ENCODE measurements at regions not wholly inside any gene's neighbourhood (a gene's known extent, or its start where the extent isn't known, plus 50 kb on each side); places are given as distances from the start of the nearest gene placed in this dataset.

DNA sequence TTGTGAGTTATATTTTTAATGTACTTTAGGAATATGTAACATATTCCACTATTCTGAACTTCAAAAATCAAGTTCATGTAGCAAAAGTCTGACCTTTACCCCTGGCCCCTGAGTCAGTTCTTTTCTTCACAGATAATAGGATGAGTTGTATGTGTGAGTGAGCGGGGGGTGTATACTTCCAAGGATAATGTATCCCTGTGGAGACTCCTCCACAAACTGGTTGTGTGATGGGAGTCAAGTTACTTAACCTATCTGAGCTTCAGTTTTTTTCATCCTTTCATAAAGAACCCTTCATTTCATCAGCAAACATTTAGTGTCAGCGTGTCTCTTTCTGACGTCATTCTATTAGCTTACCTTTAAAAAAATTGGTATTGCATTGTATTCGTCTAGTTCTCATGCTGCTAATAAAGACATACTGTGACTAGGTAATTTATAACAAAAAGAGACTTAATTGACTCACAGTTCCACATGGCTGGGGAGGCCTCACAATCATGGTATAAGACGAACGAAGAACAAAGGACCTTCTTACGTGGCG lies 288.1 kb upstream of the GPC6 start:
- H3K4me3 ChIP-seq (ENCODE audit: low read depth, low read length): no peak overlapping the region
- no peak for DNase-seq
- no peaks in the 10 kb centered on the region for H3K36me3 ChIP-seq (replicated peaks)
- in situ Hi-C loops (cut with HindIII; ENCODE audit: low pct_ligation_motif_present, low sequenced_read_pairs): no loop called here
- TF ChIP-seq, protein P1, sequence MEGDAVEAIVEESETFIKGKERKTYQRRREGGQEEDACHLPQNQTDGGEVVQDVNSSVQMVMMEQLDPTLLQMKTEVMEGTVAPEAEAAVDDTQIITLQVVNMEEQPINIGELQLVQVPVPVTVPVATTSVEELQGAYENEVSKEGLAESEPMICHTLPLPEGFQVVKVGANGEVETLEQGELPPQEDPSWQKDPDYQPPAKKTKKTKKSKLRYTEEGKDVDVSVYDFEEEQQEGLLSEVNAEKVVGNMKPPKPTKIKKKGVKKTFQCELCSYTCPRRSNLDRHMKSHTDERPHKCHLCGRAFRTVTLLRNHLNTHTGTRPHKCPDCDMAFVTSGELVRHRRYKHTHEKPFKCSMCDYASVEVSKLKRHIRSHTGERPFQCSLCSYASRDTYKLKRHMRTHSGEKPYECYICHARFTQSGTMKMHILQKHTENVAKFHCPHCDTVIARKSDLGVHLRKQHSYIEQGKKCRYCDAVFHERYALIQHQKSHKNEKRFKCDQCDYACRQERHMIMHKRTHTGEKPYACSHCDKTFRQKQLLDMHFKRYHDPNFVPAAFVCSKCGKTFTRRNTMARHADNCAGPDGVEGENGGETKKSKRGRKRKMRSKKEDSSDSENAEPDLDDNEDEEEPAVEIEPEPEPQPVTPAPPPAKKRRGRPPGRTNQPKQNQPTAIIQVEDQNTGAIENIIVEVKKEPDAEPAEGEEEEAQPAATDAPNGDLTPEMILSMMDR (IDR thresholded peaks at IDR 0.05; ENCODE audit: low read depth, low read length, missing control alignments): no peak
- no peaks in the 10 kb centered on the region for H3K27me3 ChIP-seq (replicated peaks)
- H3K27ac ChIP-seq: no peak overlapping the region

DNA sequence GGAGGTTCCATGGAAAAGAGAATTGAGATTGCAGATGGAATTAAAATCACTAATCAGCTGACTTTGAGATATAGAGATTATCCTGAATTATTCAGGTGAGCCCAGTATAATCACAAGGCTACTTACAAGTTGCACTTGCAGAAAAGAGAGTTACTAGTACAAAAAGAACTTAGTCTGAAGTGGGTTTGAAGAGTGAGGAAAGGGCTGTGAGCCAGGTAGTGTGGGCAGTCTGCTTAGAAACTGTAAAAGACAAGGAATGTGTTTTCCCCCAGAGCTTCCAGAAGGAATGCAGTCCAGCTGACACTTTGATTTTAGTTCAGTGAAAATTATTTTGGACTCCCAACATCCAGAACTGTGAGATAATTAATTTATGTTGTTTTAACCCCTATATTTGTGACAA lies 285.4 kb upstream of the GPC6 start:
- Histone ChIP-seq H3K27ac (no peak overlapping the region), H3K4me3 (ENCODE audit: low read depth, low read length) (no peak overlapping the region), H3K36me3 (replicated peaks) (no peaks in the 10 kb centered on the region), H3K27me3 (replicated peaks) (no peaks in the 10 kb centered on the region)
- TF ChIP-seq, protein P1 (IDR thresholded peaks at IDR 0.05; ENCODE audit: low read depth, low read length, missing control alignments): no peak
- no peak for DNase-seq
- in situ Hi-C loops (cut with HindIII; ENCODE audit: low pct_ligation_motif_present, low sequenced_read_pairs): no loop called here

DNA sequence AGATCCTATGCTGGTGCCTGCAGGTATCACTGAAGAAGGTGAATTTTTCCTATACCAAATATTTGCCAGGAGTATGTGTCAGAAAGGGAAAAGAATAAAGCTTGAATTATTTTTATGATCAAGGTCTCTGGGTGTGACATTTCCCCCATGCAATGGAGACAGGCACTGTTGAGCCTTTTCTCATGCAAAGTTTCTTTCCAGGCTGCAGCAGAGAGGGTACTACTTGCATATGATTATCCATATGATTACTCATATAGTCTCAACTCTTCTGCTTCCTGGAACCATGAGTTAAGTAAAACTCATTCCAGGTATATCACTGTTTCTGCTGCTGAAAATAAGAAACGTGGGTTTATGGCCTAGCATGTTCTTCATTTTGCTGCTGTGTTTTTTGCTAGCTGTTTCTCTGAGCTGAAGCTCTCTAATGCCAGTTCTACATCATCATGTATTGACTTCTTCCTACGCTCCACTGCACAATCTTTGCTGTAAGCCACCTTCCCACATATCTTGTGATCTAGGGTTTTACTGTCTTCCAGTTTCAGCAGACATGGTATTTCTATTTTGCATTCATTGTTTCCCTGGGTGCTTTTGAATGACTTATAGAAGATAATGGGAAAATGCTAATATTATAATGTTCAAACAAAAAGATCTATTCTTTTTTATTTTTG lies 278.7 kb upstream of the GPC6 start:
- in situ Hi-C loops (cut with HindIII; ENCODE audit: low pct_ligation_motif_present, low sequenced_read_pairs): no loop called here
- no peak for DNase-seq
- Histone ChIP-seq H3K4me3 (ENCODE audit: low read depth, low read length) (no peak overlapping the region), H3K27me3 (replicated peaks) (no peaks in the 10 kb centered on the region), H3K36me3 (replicated peaks) (no peaks in the 10 kb centered on the region), H3K27ac (no peak overlapping the region)
- TF ChIP-seq, protein P1 (IDR thresholded peaks at IDR 0.05; ENCODE audit: low read depth, low read length, missing control alignments): no peak

DNA sequence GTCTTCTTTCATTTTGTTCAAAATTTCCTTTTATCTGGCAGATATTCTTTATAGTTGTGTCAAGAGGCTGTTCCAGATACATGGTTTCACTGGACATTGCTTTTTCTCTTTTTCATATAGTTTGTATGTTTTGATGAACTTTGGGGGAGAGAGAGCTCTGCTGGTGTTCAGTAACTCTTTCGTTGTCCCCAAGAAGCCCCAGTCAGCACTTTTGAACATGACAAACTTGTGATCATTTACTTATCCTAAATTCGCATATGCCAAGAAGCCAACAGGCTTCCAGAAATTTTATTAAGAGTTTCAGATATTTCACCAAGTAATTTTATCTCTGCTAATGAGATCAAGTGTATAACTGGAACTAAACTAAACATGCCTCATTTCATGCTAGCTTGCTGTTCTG lies 275.8 kb upstream of the GPC6 start:
- no peak for DNase-seq
- H3K4me3 ChIP-seq (ENCODE audit: low read depth, low read length): no peak overlapping the region
- TF ChIP-seq, protein P1 (IDR thresholded peaks at IDR 0.05; ENCODE audit: low read depth, low read length, missing control alignments): no peak
- H3K36me3 ChIP-seq (replicated peaks): no peaks in the 10 kb centered on the region
- no peak overlapping the region for H3K27ac ChIP-seq
- no peaks in the 10 kb centered on the region for H3K27me3 ChIP-seq (replicated peaks)
- in situ Hi-C loops (cut with HindIII; ENCODE audit: low pct_ligation_motif_present, low sequenced_read_pairs): no loop called here

DNA sequence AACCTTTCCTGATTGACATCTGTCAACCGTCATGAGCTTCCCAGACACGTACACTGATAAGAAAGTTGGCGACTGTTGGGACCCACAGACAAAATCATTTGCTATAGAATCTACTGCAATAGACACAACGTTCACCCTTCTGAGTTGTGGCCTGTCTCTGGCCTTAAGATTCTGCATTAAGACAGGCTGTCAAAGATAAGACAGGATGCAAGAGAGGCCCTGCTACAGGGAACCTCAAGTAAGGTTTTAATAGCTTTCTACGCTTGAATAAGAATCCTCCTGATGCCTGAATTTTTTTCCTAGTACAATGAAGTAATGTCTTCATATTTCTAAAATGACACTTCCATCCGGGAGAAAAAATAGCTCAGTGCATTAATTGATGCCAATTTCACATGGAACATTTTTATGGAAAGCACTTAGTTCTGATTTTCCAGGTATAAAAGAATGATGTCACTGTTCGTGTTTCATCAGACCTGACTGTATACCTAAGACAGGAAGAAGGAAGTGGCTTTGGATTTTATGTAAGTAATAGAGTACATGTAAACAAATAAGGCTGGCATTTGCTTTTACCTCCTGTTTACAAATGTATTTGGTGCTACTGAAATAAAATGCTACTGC lies 275.2 kb upstream of the GPC6 start:
- no peak overlapping the region for H3K27ac ChIP-seq
- H3K4me3 ChIP-seq (ENCODE audit: low read depth, low read length): no peak overlapping the region
- H3K36me3 ChIP-seq (replicated peaks): no peaks in the 10 kb centered on the region
- no peak for DNase-seq
- H3K27me3 ChIP-seq (replicated peaks): no peaks in the 10 kb centered on the region
- in situ Hi-C loops (cut with HindIII; ENCODE audit: low pct_ligation_motif_present, low sequenced_read_pairs): no loop called here
- TF ChIP-seq, protein P1 (IDR thresholded peaks at IDR 0.05; ENCODE audit: low read depth, low read length, missing control alignments): no peak

Data from brain microvascular endothelial cell (primary cell).